SK-N-MC (cell line): ENCODE measurements at regions not wholly inside any gene's neighbourhood (a gene's known extent, or its start where the extent isn't known, plus 50 kb on each side); places are given as distances from the start of the nearest gene placed in this dataset.

Source experiments
- DNase-seq: peaks from one replicate; pipeline ENCODE4 v3.0.0-alpha.2; 2011; ENCODE audit warnings: low read depth, low spot score
- H3K27ac ChIP-seq: fragments of 200-600 bp; sonication (generic); 2 replicates; pipeline ENCODE4 v1.5.1; 2016; ENCODE audit warnings: mixed run types
- H3K36me3 ChIP-seq: fragments of 200-600 bp; sonication (generic); 2 replicates; pipeline ENCODE4 v1.6.1; 2017; ENCODE audit warnings: antibody characterized with exemption, low read length, mixed read lengths; ENCODE audit not compliant: insufficient read depth
- H3K4me3 ChIP-seq: fragments of 200-600 bp; sonication (generic); 2 replicates; pipeline ENCODE4 v1.5.1; 2016
- H3K9ac ChIP-seq: fragments of 200-600 bp; sonication (generic); 2 replicates; pipeline ENCODE4 v1.8.0; 2017; ENCODE audit warnings: mixed run types, mixed read lengths; ENCODE audit not compliant: insufficient read length
- H3K9me3 ChIP-seq: fragments of 200-600 bp; sonication (generic); 2 replicates; pipeline ENCODE4 v1.6.1; 2017; ENCODE audit warnings: low read depth, mild to moderate bottlenecking, antibody characterized with exemption, low read length, moderate library complexity, mixed read lengths
- EZH2 ChIP-seq: fragments of 200-600 bp; sonication (generic); IDR thresholded peaks from one replicate; pipeline ENCODE4 v1.6.1; 2017; ENCODE audit warnings: antibody characterized with exemption
- FOXP2 ChIP-seq: optimal IDR thresholded peaks from 2 replicates; pipeline ENCODE3; 2011; ENCODE audit warnings: mild to moderate bottlenecking, moderate library complexity; ENCODE audit not compliant: insufficient read depth; ENCODE audit errors: extremely low read length, control extremely low read depth
- POLR2AphosphoS5 ChIP-seq: IDR thresholded peaks from 2 replicates; pipeline ENCODE4 v1.6.1; 2012; ENCODE audit warnings: mild to moderate bottlenecking, low read depth, low read length, borderline replicate concordance

GRCh38 chr22:23400286-23400981 lies 179.7 kb downstream of the IGLL1 start:
- H3K36me3 ChIP-seq = no peaks in the 10 kb centered on the region
- no peak for TF ChIP-seq EZH2
- no peak overlapping the region for H3K4me3 ChIP-seq
- no peak overlapping the region for H3K27ac ChIP-seq
- H3K9me3 ChIP-seq = no peaks in the 10 kb centered on the region
- DNase-seq = no peak
- no peak overlapping the region for H3K9ac ChIP-seq

- TF ChIP-seq EZH2 (no peak), FOXP2 (no peak), POLR2AphosphoS5 (no peak)
- Histone ChIP-seq H3K9me3 (no peaks in the 10 kb centered on the region), H3K9ac (no peak overlapping the region), H3K4me3 (no peak overlapping the region), H3K36me3 (no peaks in the 10 kb centered on the region), H3K27ac (no peak overlapping the region)
- no peak for DNase-seq
Measured at GRCh38 chr22:23399367-23400285, 180.5 kb downstream of the IGLL1 start.

- Histone ChIP-seq H3K4me3 (no peak overlapping the region), H3K36me3 (no peaks in the 10 kb centered on the region), H3K9ac (no peak overlapping the region), H3K27ac (no peak overlapping the region), H3K9me3 (no peaks in the 10 kb centered on the region)
- no peak for DNase-seq
- TF ChIP-seq EZH2 (no peak), FOXP2 (no peak), POLR2AphosphoS5 (no peak)
Measured at GRCh38 chr22:23398701-23399366, 181.3 kb downstream of the IGLL1 start.

- no peak for TF ChIP-seq FOXP2
- TF ChIP-seq POLR2AphosphoS5 = no peak
- no peak for TF ChIP-seq EZH2
- no peak overlapping the region for H3K9ac ChIP-seq
- no peak overlapping the region for H3K27ac ChIP-seq
- no peak overlapping the region for H3K4me3 ChIP-seq
- no peaks in the 10 kb centered on the region for H3K36me3 ChIP-seq
- DNase-seq = no peak
- no peaks in the 10 kb centered on the region for H3K9me3 ChIP-seq
Measured at GRCh38 chr22:23397613-23398567, 182.2 kb downstream of the IGLL1 start.

- H3K27ac ChIP-seq = no peak overlapping the region
- H3K9me3 ChIP-seq = no peaks in the 10 kb centered on the region
- H3K4me3 ChIP-seq = no peak overlapping the region
- H3K36me3 ChIP-seq = no peaks in the 10 kb centered on the region
- TF ChIP-seq FOXP2 = no peak
- TF ChIP-seq POLR2AphosphoS5 = no peak
- TF ChIP-seq EZH2 = no peak
- no peak for DNase-seq
- H3K9ac ChIP-seq = no peak overlapping the region
Measured at GRCh38 chr22:23397008-23397612, 183.0 kb downstream of the IGLL1 start.

- no peak for TF ChIP-seq FOXP2
- no peak for TF ChIP-seq EZH2
- no peak for TF ChIP-seq POLR2AphosphoS5
- no peak overlapping the region for H3K9ac ChIP-seq
- no peaks in the 10 kb centered on the region for H3K9me3 ChIP-seq
- H3K36me3 ChIP-seq = no peaks in the 10 kb centered on the region
- no peak overlapping the region for H3K27ac ChIP-seq
- no peak for DNase-seq
- no peak overlapping the region for H3K4me3 ChIP-seq
Measured at GRCh38 chr22:23396362-23397007, 183.6 kb downstream of the IGLL1 start.
